MM.1S (cell line): ENCODE measurements at regions not wholly inside any gene's neighbourhood (a gene's known extent, or its start where the extent isn't known, plus 50 kb on each side); places are given as distances from the start of the nearest gene placed in this dataset.

Experiments used
- CTCF ChIP-seq: fragments of 300-600 bp; sonication (generic); IDR thresholded peaks from 2 replicates; pipeline ENCODE4 v1.5.1; 2016; ENCODE audit warnings: antibody characterized with exemption, low read length, mixed read lengths
- EZH2 ChIP-seq: fragments of 300-600 bp; sonication (generic); optimal IDR thresholded peaks from 2 replicates; pipeline ENCODE3; 2017; ENCODE audit warnings: low read depth, mild to moderate bottlenecking, antibody characterized with exemption, low read length, mixed read lengths
- EZH2phosphoT487 ChIP-seq: fragments of 300-600 bp; sonication (generic); IDR thresholded peaks from 2 replicates; pipeline ENCODE4 v1.6.1; 2018; ENCODE audit warnings: antibody characterized with exemption, low read length

- no peak for TF ChIP-seq CTCF
- TF ChIP-seq EZH2 = no peak
- no peak for TF ChIP-seq EZH2phosphoT487
These were observed 53.7 kb upstream of the NUDT6 start for GRCh38 chr4:122976111-122976510.
